ENCODE measurements at regions not wholly inside any gene's neighbourhood (a gene's known extent, or its start where the extent isn't known, plus 50 kb on each side); places are given as distances from the start of the nearest gene placed in this dataset.

DNA sequence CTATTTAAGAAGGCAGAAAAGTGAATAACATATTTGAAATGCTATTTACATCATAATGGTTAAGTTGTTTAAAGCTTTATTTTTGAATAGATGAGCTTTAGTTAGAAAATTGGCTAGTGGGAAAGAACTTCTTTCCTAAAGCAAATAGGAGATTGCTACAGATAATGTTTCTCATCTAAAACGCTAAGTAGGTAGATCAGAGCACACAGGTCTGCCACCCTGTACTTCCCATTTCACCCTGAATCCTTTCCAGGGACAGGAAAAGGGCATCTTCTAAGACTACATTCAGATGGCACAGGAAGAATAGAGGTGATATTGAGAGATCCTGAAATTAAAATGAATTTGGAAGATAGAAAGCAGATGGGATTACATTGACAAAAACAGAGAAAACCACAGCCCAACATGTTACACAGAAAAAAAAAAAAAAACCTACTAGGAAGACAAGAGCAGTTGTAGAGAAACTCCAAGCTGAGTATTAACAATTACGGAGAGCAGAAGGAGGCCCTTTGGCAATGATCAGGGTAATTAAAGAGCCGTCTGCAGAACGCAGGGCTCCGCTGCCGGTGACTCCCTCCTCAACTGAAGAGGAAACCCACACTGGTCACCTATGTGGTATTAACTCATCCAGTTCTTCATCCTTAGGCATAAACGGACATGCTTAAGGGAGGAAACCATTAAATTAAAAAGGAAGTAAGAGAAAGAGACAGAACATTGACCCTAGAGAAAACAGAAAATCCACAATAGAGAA, 53.6 kb upstream of the MAP10 start:
- TF ChIP-seq POLR2A (IDR thresholded peaks at IDR 0.05), result no peak
- TF ChIP-seq, protein P1, sequence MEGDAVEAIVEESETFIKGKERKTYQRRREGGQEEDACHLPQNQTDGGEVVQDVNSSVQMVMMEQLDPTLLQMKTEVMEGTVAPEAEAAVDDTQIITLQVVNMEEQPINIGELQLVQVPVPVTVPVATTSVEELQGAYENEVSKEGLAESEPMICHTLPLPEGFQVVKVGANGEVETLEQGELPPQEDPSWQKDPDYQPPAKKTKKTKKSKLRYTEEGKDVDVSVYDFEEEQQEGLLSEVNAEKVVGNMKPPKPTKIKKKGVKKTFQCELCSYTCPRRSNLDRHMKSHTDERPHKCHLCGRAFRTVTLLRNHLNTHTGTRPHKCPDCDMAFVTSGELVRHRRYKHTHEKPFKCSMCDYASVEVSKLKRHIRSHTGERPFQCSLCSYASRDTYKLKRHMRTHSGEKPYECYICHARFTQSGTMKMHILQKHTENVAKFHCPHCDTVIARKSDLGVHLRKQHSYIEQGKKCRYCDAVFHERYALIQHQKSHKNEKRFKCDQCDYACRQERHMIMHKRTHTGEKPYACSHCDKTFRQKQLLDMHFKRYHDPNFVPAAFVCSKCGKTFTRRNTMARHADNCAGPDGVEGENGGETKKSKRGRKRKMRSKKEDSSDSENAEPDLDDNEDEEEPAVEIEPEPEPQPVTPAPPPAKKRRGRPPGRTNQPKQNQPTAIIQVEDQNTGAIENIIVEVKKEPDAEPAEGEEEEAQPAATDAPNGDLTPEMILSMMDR (IDR thresholded peaks at IDR 0.05), result no peak

Data from testis (tissue), 2 donors.